Liver (tissue), 7 donors: ENCODE measurements at regions not wholly inside any gene's neighbourhood (a gene's known extent, or its start where the extent isn't known, plus 50 kb on each side); places are given as distances from the start of the nearest gene placed in this dataset.

Source experiments
- DNase-seq: peaks from one replicate; pipeline ENCODE4 v3.0.0-alpha.2; 2017; ENCODE audit warnings: low spot score
- H3K27ac ChIP-seq, 2 donors: one replicate each; pipeline ENCODE4 v1.7.0; 2013; ENCODE audit warnings: inconsistent platforms in 2 of 2, low read length in 2 of 2, control low read depth in 1 of 2, low read depth in 1 of 2, mild to moderate bottlenecking in 1 of 2
- H3K27me3 ChIP-seq, 4 donors: one replicate each; pipeline versions ENCODE4 v1.6.1 to v1.7.0; 2013; ENCODE audit warnings: low read length in 3 of 4, inconsistent platforms in 1 of 4, mild to moderate bottlenecking in 1 of 4, moderate library complexity in 1 of 4; ENCODE audit not compliant: control insufficient read depth in 4 of 4, insufficient read depth in 4 of 4
- H3K36me3 ChIP-seq, 4 donors: one replicate each; pipeline versions ENCODE4 v1.6.1 to v1.7.0; 2013; ENCODE audit warnings: low read length in 3 of 4, mild to moderate bottlenecking in 3 of 4, low read depth in 1 of 4, moderate library complexity in 1 of 4; ENCODE audit not compliant: control insufficient read depth in 4 of 4, insufficient read depth in 3 of 4
- H3K4me1 ChIP-seq, 4 donors: one replicate each; pipeline versions ENCODE4 v1.6.1 to v1.7.0; 2013; ENCODE audit warnings: low read length in 3 of 4, mild to moderate bottlenecking in 3 of 4, moderate library complexity in 1 of 4; ENCODE audit not compliant: control insufficient read depth in 4 of 4, insufficient read depth in 4 of 4
- H3K4me3 ChIP-seq, 3 donors: one replicate each; pipeline versions ENCODE4 v1.6.1 to v1.7.0; 2013; ENCODE audit warnings: low read length in 3 of 3, control low read depth in 1 of 3, low read depth in 1 of 3, mild to moderate bottlenecking in 1 of 3
- H3K9ac ChIP-seq, 2 donors: one replicate each; pipeline ENCODE4 v1.7.0; 2013; ENCODE audit warnings: low read length in 2 of 2, mild to moderate bottlenecking in 2 of 2, moderate library complexity in 2 of 2, control low read depth in 1 of 2, low read depth in 1 of 2
- H3K9me3 ChIP-seq, 4 donors: one replicate each; pipeline versions ENCODE4 v1.6.1 to v1.7.0; 2013; ENCODE audit warnings: low read length in 3 of 4; ENCODE audit not compliant: control insufficient read depth in 4 of 4
- EGR1 ChIP-seq, 2 donors: IDR thresholded peaks; 2 replicates each; pipeline ENCODE4 v1.6.1; 2016 to 2018; ENCODE audit warnings: antibody characterized with exemption in 2 of 2, low read depth in 2 of 2
- FOXA1 ChIP-seq: IDR thresholded peaks from 2 replicates; pipeline ENCODE4 v1.6.1; 2016; ENCODE audit warnings: antibody characterized with exemption
- FOXA2 ChIP-seq: IDR thresholded peaks from 2 replicates; pipeline ENCODE4 v1.6.1; 2016; ENCODE audit warnings: antibody characterized with exemption
- GABPA ChIP-seq, 2 donors: IDR thresholded peaks in 1 of 2; conservative IDR thresholded peaks in 1 of 2; 2 replicates each; pipeline ENCODE4 v1.6.1; 2016; ENCODE audit warnings: antibody characterized with exemption in 2 of 2, mild to moderate bottlenecking in 1 of 2, moderate library complexity in 1 of 2
- HNF4A ChIP-seq, 2 donors: conservative IDR thresholded peaks; 2 replicates each; pipeline ENCODE4 v1.6.1; 2016; ENCODE audit warnings: antibody characterized with exemption in 2 of 2, mild to moderate bottlenecking in 2 of 2
- HNF4G ChIP-seq: IDR thresholded peaks from 2 replicates; pipeline ENCODE4 v1.6.1; 2016; ENCODE audit warnings: antibody characterized with exemption
- JUND ChIP-seq, 2 donors: IDR thresholded peaks; 2 replicates each; pipeline ENCODE4 v1.6.1; 2016; ENCODE audit warnings: antibody characterized with exemption in 2 of 2
- NR2F2 ChIP-seq: IDR thresholded peaks from 2 replicates; pipeline ENCODE4 v1.6.1; 2016; ENCODE audit warnings: antibody characterized with exemption
- RAD21 ChIP-seq, 2 donors: IDR thresholded peaks; 2 replicates each; pipeline ENCODE4 v1.6.1; 2016; ENCODE audit warnings: antibody characterized with exemption in 2 of 2, mild to moderate bottlenecking in 2 of 2
- RXRA ChIP-seq, 2 donors: IDR thresholded peaks; 2 replicates each; pipeline ENCODE4 v1.6.1; 2017 to 2018; ENCODE audit warnings: antibody characterized with exemption in 2 of 2, mild to moderate bottlenecking in 1 of 2
- SP1 ChIP-seq: IDR thresholded peaks from 2 replicates; pipeline ENCODE4 v1.6.1; 2018; ENCODE audit warnings: antibody characterized with exemption, mild to moderate bottlenecking
- TAF1 ChIP-seq: conservative IDR thresholded peaks from 2 replicates; pipeline ENCODE4 v1.6.1; 2016; ENCODE audit warnings: antibody characterized with exemption, mild to moderate bottlenecking
- YY1 ChIP-seq: IDR thresholded peaks from 2 replicates; pipeline ENCODE4 v1.6.1; 2016; ENCODE audit warnings: antibody characterized with exemption, mild to moderate bottlenecking
- TF ChIP-seq, protein P1 (sequence below): fragments of 150-350 bp; IDR thresholded peaks from 2 replicates; pipeline ENCODE4 v1.5.1; 2017; ENCODE audit warnings: improper control_type of control experiment, low read depth, low read length; ENCODE audit not compliant: missing input control
- TF ChIP-seq, protein P2 (sequence below): IDR thresholded peaks from 2 replicates; pipeline ENCODE4 v1.6.1; 2016; ENCODE audit warnings: antibody characterized with exemption
- TF ChIP-seq, protein P3 (sequence below): IDR thresholded peaks from 2 replicates; pipeline ENCODE4 v1.6.1; 2016; ENCODE audit warnings: antibody characterized with exemption, mild to moderate bottlenecking
- TF ChIP-seq, protein P4 (sequence below): IDR thresholded peaks from 2 replicates; pipeline ENCODE4 v1.6.1; 2016; ENCODE audit warnings: antibody characterized with exemption
- TF ChIP-seq, protein P5 (sequence below): IDR thresholded peaks from 2 replicates; pipeline ENCODE4 v1.6.1; 2016; ENCODE audit warnings: antibody characterized with exemption
- donor health status: healthy.
- donor health status: healthy.
- donor health status: healthy.
- donor health status: healthy.

DNA sequence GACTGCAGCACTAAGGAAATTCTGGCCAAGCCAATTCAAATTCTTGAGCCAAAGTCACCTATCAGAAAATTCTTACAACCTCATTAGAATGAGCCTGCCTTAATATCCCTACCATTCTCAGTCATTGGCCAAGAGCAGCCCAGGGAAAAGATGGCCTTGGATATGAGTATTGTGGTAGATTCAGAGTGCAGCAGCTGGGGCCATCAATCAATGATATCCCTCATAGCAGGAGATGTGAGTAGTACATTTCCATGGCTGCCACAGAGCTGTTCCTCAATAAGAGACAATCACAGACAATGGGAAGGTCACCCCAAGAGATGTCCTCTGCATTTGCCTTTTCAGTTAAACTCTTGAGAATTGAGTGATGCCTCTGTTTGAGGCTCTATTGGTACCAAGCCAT lies 161.6 kb downstream of the DYRK2 start:
- Histone ChIP-seq H3K4me3 (no peak overlapping the region), H3K9ac (no peak overlapping the region), H3K4me1 (no peaks in the 10 kb centered on the region), H3K9me3 (peaks cover 0 to 2% (median under 1%) of the 10 kb centered on the region in 4 donors), H3K27me3 (no peaks in the 10 kb centered on the region), H3K36me3 (no peaks in the 10 kb centered on the region), H3K27ac (no peak overlapping the region)
- no peak for DNase-seq
- TF ChIP-seq NR2F2 (no peak), HNF4A (conservative IDR thresholded peaks at IDR 0.05) (no peak), EGR1 (IDR thresholded peaks at IDR 0.05; ENCODE audit: low read depth in 2 of 2) (no peak), SP1 (no peak), RAD21 (IDR thresholded peaks at IDR 0.05) (no peak), TAF1 (no peak), YY1 (no peak), RXRA (IDR thresholded peaks at IDR 0.05) (no peak), GABPA (IDR thresholded peaks at IDR 0.05 in 1 of 2, conservative IDR thresholded peaks at IDR 0.05 in 1 of 2) (no peak), HNF4G (no peak), FOXA2 (no peak), FOXA1 (no peak), JUND (IDR thresholded peaks at IDR 0.05) (no peak)
- TF ChIP-seq, protein P1, sequence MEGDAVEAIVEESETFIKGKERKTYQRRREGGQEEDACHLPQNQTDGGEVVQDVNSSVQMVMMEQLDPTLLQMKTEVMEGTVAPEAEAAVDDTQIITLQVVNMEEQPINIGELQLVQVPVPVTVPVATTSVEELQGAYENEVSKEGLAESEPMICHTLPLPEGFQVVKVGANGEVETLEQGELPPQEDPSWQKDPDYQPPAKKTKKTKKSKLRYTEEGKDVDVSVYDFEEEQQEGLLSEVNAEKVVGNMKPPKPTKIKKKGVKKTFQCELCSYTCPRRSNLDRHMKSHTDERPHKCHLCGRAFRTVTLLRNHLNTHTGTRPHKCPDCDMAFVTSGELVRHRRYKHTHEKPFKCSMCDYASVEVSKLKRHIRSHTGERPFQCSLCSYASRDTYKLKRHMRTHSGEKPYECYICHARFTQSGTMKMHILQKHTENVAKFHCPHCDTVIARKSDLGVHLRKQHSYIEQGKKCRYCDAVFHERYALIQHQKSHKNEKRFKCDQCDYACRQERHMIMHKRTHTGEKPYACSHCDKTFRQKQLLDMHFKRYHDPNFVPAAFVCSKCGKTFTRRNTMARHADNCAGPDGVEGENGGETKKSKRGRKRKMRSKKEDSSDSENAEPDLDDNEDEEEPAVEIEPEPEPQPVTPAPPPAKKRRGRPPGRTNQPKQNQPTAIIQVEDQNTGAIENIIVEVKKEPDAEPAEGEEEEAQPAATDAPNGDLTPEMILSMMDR: no peak
- TF ChIP-seq, protein P2, sequence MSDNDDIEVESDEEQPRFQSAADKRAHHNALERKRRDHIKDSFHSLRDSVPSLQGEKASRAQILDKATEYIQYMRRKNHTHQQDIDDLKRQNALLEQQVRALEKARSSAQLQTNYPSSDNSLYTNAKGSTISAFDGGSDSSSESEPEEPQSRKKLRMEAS: no peak
- TF ChIP-seq, protein P3, sequence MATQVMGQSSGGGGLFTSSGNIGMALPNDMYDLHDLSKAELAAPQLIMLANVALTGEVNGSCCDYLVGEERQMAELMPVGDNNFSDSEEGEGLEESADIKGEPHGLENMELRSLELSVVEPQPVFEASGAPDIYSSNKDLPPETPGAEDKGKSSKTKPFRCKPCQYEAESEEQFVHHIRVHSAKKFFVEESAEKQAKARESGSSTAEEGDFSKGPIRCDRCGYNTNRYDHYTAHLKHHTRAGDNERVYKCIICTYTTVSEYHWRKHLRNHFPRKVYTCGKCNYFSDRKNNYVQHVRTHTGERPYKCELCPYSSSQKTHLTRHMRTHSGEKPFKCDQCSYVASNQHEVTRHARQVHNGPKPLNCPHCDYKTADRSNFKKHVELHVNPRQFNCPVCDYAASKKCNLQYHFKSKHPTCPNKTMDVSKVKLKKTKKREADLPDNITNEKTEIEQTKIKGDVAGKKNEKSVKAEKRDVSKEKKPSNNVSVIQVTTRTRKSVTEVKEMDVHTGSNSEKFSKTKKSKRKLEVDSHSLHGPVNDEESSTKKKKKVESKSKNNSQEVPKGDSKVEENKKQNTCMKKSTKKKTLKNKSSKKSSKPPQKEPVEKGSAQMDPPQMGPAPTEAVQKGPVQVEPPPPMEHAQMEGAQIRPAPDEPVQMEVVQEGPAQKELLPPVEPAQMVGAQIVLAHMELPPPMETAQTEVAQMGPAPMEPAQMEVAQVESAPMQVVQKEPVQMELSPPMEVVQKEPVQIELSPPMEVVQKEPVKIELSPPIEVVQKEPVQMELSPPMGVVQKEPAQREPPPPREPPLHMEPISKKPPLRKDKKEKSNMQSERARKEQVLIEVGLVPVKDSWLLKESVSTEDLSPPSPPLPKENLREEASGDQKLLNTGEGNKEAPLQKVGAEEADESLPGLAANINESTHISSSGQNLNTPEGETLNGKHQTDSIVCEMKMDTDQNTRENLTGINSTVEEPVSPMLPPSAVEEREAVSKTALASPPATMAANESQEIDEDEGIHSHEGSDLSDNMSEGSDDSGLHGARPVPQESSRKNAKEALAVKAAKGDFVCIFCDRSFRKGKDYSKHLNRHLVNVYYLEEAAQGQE: no peak
- TF ChIP-seq, protein P4, sequence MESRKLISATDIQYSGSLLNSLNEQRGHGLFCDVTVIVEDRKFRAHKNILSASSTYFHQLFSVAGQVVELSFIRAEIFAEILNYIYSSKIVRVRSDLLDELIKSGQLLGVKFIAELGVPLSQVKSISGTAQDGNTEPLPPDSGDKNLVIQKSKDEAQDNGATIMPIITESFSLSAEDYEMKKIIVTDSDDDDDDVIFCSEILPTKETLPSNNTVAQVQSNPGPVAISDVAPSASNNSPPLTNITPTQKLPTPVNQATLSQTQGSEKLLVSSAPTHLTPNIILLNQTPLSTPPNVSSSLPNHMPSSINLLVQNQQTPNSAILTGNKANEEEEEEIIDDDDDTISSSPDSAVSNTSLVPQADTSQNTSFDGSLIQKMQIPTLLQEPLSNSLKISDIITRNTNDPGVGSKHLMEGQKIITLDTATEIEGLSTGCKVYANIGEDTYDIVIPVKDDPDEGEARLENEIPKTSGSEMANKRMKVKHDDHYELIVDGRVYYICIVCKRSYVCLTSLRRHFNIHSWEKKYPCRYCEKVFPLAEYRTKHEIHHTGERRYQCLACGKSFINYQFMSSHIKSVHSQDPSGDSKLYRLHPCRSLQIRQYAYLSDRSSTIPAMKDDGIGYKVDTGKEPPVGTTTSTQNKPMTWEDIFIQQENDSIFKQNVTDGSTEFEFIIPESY: no peak
- TF ChIP-seq, protein P5, sequence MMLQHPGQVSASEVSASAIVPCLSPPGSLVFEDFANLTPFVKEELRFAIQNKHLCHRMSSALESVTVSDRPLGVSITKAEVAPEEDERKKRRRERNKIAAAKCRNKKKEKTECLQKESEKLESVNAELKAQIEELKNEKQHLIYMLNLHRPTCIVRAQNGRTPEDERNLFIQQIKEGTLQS: no peak
